ENCODE measurements at regions not wholly inside any gene's neighbourhood (a gene's known extent, or its start where the extent isn't known, plus 50 kb on each side); places are given as distances from the start of the nearest gene placed in this dataset.
"Not testable (repeated sequence)": the region's sequence is repeated elsewhere in the genome, so short reads cannot be mapped to it uniquely, and the experiment has no call there.

GRCh38 chr16:29311461-29312344, 94.8 kb downstream of the NPIPB11 start:
- Mint-ChIP-seq H3K36me3 (ENCODE audit: low read depth) (no peaks in the 10 kb centered on the region), H3K27me3 (ENCODE audit: insufficient read depth) (no peaks in the 10 kb centered on the region), H3K9me3 (no peaks in the 10 kb centered on the region), H3K4me1 (ENCODE audit: low read depth) (no peaks in the 10 kb centered on the region), H3K4me3 (no peak overlapping the region), H3K27ac (no peak overlapping the region)
- no peak for DNase-seq (ENCODE audit: low spot score)
- intact Hi-C loops (cut with micrococcal nuclease): no loop called here

- H3K36me3 Mint-ChIP-seq (ENCODE audit: low read depth): no peaks in the 10 kb centered on the region
- intact Hi-C loops (cut with micrococcal nuclease): no loop called here
- no peak for DNase-seq (ENCODE audit: low spot score)
- H3K9me3 Mint-ChIP-seq: no peaks in the 10 kb centered on the region
- no peaks in the 10 kb centered on the region for H3K27me3 Mint-ChIP-seq (ENCODE audit: insufficient read depth)
- no peak overlapping the region for H3K27ac Mint-ChIP-seq
- no peak overlapping the region for H3K4me3 Mint-ChIP-seq
- no peaks in the 10 kb centered on the region for H3K4me1 Mint-ChIP-seq (ENCODE audit: low read depth)
These were observed 95.6 kb downstream of the NPIPB11 start for GRCh38 chr16:29310852-29311314.

GRCh38 chr16:29310243-29310642, 96.3 kb downstream of the NPIPB11 start:
- H3K4me1 Mint-ChIP-seq (ENCODE audit: low read depth); H3K4me3 Mint-ChIP-seq; H3K27me3 Mint-ChIP-seq (ENCODE audit: insufficient read depth); DNase-seq (ENCODE audit: low spot score); H3K9me3 Mint-ChIP-seq; H3K27ac Mint-ChIP-seq; H3K36me3 Mint-ChIP-seq (ENCODE audit: low read depth); intact Hi-C loops (cut with micrococcal nuclease): not testable (repeated sequence)

- H3K27me3 Mint-ChIP-seq (ENCODE audit: insufficient read depth); H3K27ac Mint-ChIP-seq; H3K4me1 Mint-ChIP-seq (ENCODE audit: low read depth); H3K4me3 Mint-ChIP-seq; H3K9me3 Mint-ChIP-seq; H3K36me3 Mint-ChIP-seq (ENCODE audit: low read depth); intact Hi-C loops (cut with micrococcal nuclease); DNase-seq (ENCODE audit: low spot score): not testable (repeated sequence)
These were observed 96.9 kb downstream of the NPIPB11 start for GRCh38 chr16:29309601-29310000.

GRCh38 chr16:29308644-29309546, 97.6 kb downstream of the NPIPB11 start:
- Mint-ChIP-seq H3K27ac (no peak overlapping the region), H3K9me3 (no peaks in the 10 kb centered on the region), H3K27me3 (ENCODE audit: insufficient read depth) (no peaks in the 10 kb centered on the region), H3K4me3 (no peak overlapping the region), H3K4me1 (ENCODE audit: low read depth) (no peaks in the 10 kb centered on the region), H3K36me3 (ENCODE audit: low read depth) (no peaks in the 10 kb centered on the region)
- intact Hi-C loops (cut with micrococcal nuclease): no loop called here
- DNase-seq (ENCODE audit: low spot score): no peak

GRCh38 chr16:29307598-29308507, 98.7 kb downstream of the NPIPB11 start:
- DNase-seq (ENCODE audit: low spot score): no peak
- Mint-ChIP-seq H3K36me3 (ENCODE audit: low read depth) (no peaks in the 10 kb centered on the region), H3K27ac (no peak overlapping the region), H3K4me1 (ENCODE audit: low read depth) (no peaks in the 10 kb centered on the region), H3K27me3 (ENCODE audit: insufficient read depth) (no peaks in the 10 kb centered on the region), H3K4me3 (no peak overlapping the region), H3K9me3 (no peaks in the 10 kb centered on the region)
- intact Hi-C loops (cut with micrococcal nuclease): no loop called here

- intact Hi-C loops (cut with micrococcal nuclease): no loop called here
- Mint-ChIP-seq H3K4me3 (no peak overlapping the region), H3K4me1 (ENCODE audit: low read depth) (no peaks in the 10 kb centered on the region), H3K27me3 (ENCODE audit: insufficient read depth) (no peaks in the 10 kb centered on the region), H3K27ac (no peak overlapping the region), H3K9me3 (no peaks in the 10 kb centered on the region), H3K36me3 (ENCODE audit: low read depth) (no peaks in the 10 kb centered on the region)
- DNase-seq (ENCODE audit: low spot score): no peak
These were observed 99.4 kb downstream of the NPIPB11 start for GRCh38 chr16:29306943-29307597.

GRCh38 chr16:29306201-29306600, 100.3 kb downstream of the NPIPB11 start:
- Mint-ChIP-seq H3K36me3 (ENCODE audit: low read depth) (no peaks in the 10 kb centered on the region), H3K4me3 (no peak overlapping the region), H3K4me1 (ENCODE audit: low read depth) (no peaks in the 10 kb centered on the region), H3K9me3 (no peaks in the 10 kb centered on the region), H3K27me3 (ENCODE audit: insufficient read depth) (no peaks in the 10 kb centered on the region), H3K27ac (no peak overlapping the region)
- intact Hi-C loops (cut with micrococcal nuclease): no loop called here
- no peak for DNase-seq (ENCODE audit: low spot score)

GRCh38 chr16:29305018-29305417, 101.5 kb downstream of the NPIPB11 start:
- H3K9me3 Mint-ChIP-seq; DNase-seq (ENCODE audit: low spot score); H3K4me1 Mint-ChIP-seq (ENCODE audit: low read depth); H3K27ac Mint-ChIP-seq; H3K4me3 Mint-ChIP-seq; H3K27me3 Mint-ChIP-seq (ENCODE audit: insufficient read depth); H3K36me3 Mint-ChIP-seq (ENCODE audit: low read depth); intact Hi-C loops (cut with micrococcal nuclease): not testable (repeated sequence)

- intact Hi-C loops (cut with micrococcal nuclease): no loop called here
These were observed 102.3 kb downstream of the NPIPB11 start for GRCh38 chr16:29304251-29304650.

GRCh38 chr16:29303520-29303919, 103.0 kb downstream of the NPIPB11 start:
- H3K36me3 Mint-ChIP-seq (ENCODE audit: low read depth): no peaks in the 10 kb centered on the region
- intact Hi-C loops (cut with micrococcal nuclease): no loop called here
- H3K27me3 Mint-ChIP-seq (ENCODE audit: insufficient read depth): no peaks in the 10 kb centered on the region
- no peak overlapping the region for H3K27ac Mint-ChIP-seq
- no peak for DNase-seq (ENCODE audit: low spot score)
- no peak overlapping the region for H3K4me3 Mint-ChIP-seq
- H3K4me1 Mint-ChIP-seq (ENCODE audit: low read depth): no peaks in the 10 kb centered on the region
- no peaks in the 10 kb centered on the region for H3K9me3 Mint-ChIP-seq

More at GRCh38 chr16:29304251-29304650, 102.3 kb downstream of the NPIPB11 start:
- H3K27me3 Mint-ChIP-seq (ENCODE audit: insufficient read depth): no peaks in the 10 kb centered on the region
- no peaks in the 10 kb centered on the region for H3K9me3 Mint-ChIP-seq
- no peak overlapping the region for H3K4me3 Mint-ChIP-seq
- no peak for DNase-seq (ENCODE audit: low spot score)
- no peaks in the 10 kb centered on the region for H3K36me3 Mint-ChIP-seq (ENCODE audit: low read depth)
- no peak overlapping the region for H3K27ac Mint-ChIP-seq
- H3K4me1 Mint-ChIP-seq (ENCODE audit: low read depth): no peaks in the 10 kb centered on the region

GRCh38 chr16:29302976-29303375, 103.5 kb downstream of the NPIPB11 start:
- Mint-ChIP-seq H3K27ac (no peak overlapping the region), H3K27me3 (ENCODE audit: insufficient read depth) (no peaks in the 10 kb centered on the region), H3K9me3 (no peaks in the 10 kb centered on the region), H3K36me3 (ENCODE audit: low read depth) (no peaks in the 10 kb centered on the region), H3K4me1 (ENCODE audit: low read depth) (no peaks in the 10 kb centered on the region), H3K4me3 (no peak overlapping the region)
- DNase-seq (ENCODE audit: low spot score): no peak
- intact Hi-C loops (cut with micrococcal nuclease): no loop called here
